ENCODE measurements at regions not wholly inside any gene's neighbourhood (a gene's known extent, or its start where the extent isn't known, plus 50 kb on each side); places are given as distances from the start of the nearest gene placed in this dataset.

- no peak for TF ChIP-seq CTCF (IDR thresholded peaks at IDR 0.05; ENCODE audit: low read length)
- TF ChIP-seq EZH2 (optimal IDR thresholded peaks at IDR 0.05; ENCODE audit: low read depth, low read length), result no peak
- TF ChIP-seq EZH2phosphoT487 (IDR thresholded peaks at IDR 0.05; ENCODE audit: low read length), result no peak
Observed at GRCh38 chr3:56870436-56870835, 68.7 kb upstream of the ARHGEF3 start.

Measured in MM.1S (cell line).